ENCODE measurements at regions not wholly inside any gene's neighbourhood (a gene's known extent, or its start where the extent isn't known, plus 50 kb on each side); places are given as distances from the start of the nearest gene placed in this dataset.

- DNase-seq, result no peak
- intact Hi-C loops (cut with DNase I), result no loop called here
Measured at GRCh38 chr9:73243078-73243477, 91.4 kb downstream of the ANXA1 start.

DNA sequence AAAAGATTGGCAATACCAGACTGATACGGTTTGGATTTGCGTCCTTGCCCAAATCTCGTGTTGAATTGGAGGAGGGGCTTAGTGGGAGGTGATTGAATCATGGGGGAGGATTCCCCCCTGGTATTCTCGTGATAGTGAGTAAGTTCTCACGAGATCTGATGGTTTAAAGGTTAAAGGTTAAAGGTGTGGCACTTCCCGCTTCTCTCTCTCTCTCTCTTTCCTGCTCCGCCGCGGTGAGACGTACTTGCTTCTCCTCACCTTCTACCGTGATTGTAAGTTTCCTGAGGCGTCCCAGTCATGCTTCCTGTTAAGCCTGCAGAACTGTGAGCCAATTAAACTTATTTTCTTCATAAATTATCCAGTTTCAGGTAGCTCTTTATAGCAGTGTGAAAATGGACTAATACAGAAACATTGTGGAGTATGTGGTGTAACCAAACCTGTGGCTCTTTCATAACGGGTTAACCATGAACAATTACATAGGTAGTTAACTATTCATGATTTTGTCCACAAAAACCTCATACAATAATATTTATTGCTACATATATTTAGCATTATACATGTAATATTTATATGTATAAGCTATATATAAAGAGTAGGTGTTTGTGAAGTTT, 107.5 kb downstream of the ANXA1 start:
- Histone ChIP-seq H3K36me3 (ENCODE audit: control insufficient read depth in 1 of 2, insufficient read depth in 2 of 2, low read length in 1 of 2) (no peaks in the 10 kb centered on the region), H3K27me3 (ENCODE audit: control insufficient read depth in 1 of 2, insufficient read depth in 2 of 2, low read length in 1 of 2) (no peaks in the 10 kb centered on the region), H3K4me3 (ENCODE audit: low read length in 2 of 2) (no peak overlapping the region), H3K4me1 (ENCODE audit: control insufficient read depth in 1 of 2, insufficient read depth in 2 of 2, low read length in 2 of 2) (no peaks in the 10 kb centered on the region), H3K27ac (ENCODE audit: low read depth in 1 of 2, low read length in 2 of 2) (no peak overlapping the region), H3K9me3 (ENCODE audit: control insufficient read depth, low read length) (no peaks in the 10 kb centered on the region)
- WGBS, 2 donors, result 86% methylated on average over 13 of the region's 13 CpGs
- intact Hi-C loops (cut with DNase I), result no loop called here
- ATAC-seq (ENCODE audit: low FRiP score) (no peak), DNase-seq (no peak)

More at GRCh38 chr9:73243078-73243477, 91.4 kb downstream of the ANXA1 start:
- WGBS, 2 donors, result 68 to 69% methylated on average over 2 of the region's 2 CpGs
- Histone ChIP-seq H3K9me3 (ENCODE audit: control insufficient read depth, low read length) (no peaks in the 10 kb centered on the region), H3K4me3 (ENCODE audit: low read length in 2 of 2) (no peak overlapping the region), H3K36me3 (ENCODE audit: control insufficient read depth in 1 of 2, insufficient read depth in 2 of 2, low read length in 1 of 2) (no peaks in the 10 kb centered on the region), H3K27ac (ENCODE audit: low read depth in 1 of 2, low read length in 2 of 2) (no peak overlapping the region), H3K4me1 (ENCODE audit: control insufficient read depth in 1 of 2, insufficient read depth in 2 of 2, low read length in 2 of 2) (no peaks in the 10 kb centered on the region), H3K27me3 (ENCODE audit: control insufficient read depth in 1 of 2, insufficient read depth in 2 of 2, low read length in 1 of 2) (no peaks in the 10 kb centered on the region)
- ATAC-seq (ENCODE audit: low FRiP score), result no peak

DNA sequence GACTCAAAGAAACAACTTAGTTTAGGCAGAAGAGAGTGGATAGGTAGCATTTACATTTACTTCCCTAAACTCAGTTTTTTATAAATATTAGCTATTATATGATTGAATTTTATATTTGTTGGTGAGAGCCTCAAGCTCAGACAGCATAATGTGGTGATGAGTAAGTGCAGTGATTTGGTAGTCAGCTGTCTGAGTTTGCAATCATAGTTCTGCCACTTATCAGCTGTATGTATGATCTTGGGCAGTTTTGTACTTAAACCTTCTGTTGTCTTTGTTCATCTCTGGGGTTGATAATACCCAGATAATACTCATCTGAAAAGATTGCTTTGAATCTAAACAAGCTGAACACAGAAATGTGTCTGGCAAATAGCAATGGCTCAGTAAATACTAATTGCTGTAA, 108.8 kb downstream of the ANXA1 start:
- intact Hi-C loops (cut with DNase I), result no loop called here

DNA sequence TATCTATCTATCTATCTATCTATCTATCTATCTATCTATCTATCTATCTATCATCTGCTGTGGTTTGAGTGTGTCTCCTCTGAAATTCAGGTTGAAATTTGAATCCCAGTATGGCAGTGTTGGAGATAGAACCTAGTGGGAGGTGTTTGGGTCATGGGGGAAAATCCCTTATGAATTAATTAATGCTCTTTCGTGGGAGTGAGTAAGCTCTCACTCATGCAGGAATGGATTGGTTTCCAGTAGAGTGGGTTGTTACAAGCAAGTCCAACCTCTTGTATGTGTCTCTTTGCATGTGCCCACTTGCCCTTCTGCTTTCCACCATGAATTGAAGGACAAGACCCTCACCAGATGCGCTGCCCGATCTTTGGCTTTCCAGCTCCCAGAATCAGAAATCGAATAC, 113.0 kb downstream of the ANXA1 start:
- H3K9me3 ChIP-seq (ENCODE audit: control insufficient read depth, low read length), result no peaks in the 10 kb centered on the region
- H3K4me1 ChIP-seq (ENCODE audit: control insufficient read depth in 1 of 2, insufficient read depth in 2 of 2, low read length in 2 of 2), result no peaks in the 10 kb centered on the region
- intact Hi-C loops (cut with DNase I), result no loop called here
- H3K27me3 ChIP-seq (ENCODE audit: control insufficient read depth in 1 of 2, insufficient read depth in 2 of 2, low read length in 1 of 2), result no peaks in the 10 kb centered on the region
- no peak for ATAC-seq (ENCODE audit: low FRiP score)
- H3K4me3 ChIP-seq (ENCODE audit: low read length in 2 of 2), result no peak overlapping the region
- WGBS, 2 donors, result 89 to 90% methylated on average over 4 of the region's 4 CpGs
- DNase-seq, result no peak
- no peak overlapping the region for H3K27ac ChIP-seq (ENCODE audit: low read depth in 1 of 2, low read length in 2 of 2)
- no peaks in the 10 kb centered on the region for H3K36me3 ChIP-seq (ENCODE audit: control insufficient read depth in 1 of 2, insufficient read depth in 2 of 2, low read length in 1 of 2)

More for the DNA sequence above, 108.8 kb downstream of the ANXA1 start:
- Histone ChIP-seq H3K4me1 (ENCODE audit: control insufficient read depth in 1 of 2, insufficient read depth in 2 of 2, low read length in 2 of 2) (no peaks in the 10 kb centered on the region), H3K4me3 (ENCODE audit: low read length in 2 of 2) (no peak overlapping the region), H3K27ac (ENCODE audit: low read depth in 1 of 2, low read length in 2 of 2) (no peak overlapping the region), H3K27me3 (ENCODE audit: control insufficient read depth in 1 of 2, insufficient read depth in 2 of 2, low read length in 1 of 2) (no peaks in the 10 kb centered on the region), H3K9me3 (ENCODE audit: control insufficient read depth, low read length) (no peaks in the 10 kb centered on the region), H3K36me3 (ENCODE audit: control insufficient read depth in 1 of 2, insufficient read depth in 2 of 2, low read length in 1 of 2) (no peaks in the 10 kb centered on the region)
- no peak for ATAC-seq (ENCODE audit: low FRiP score)
- DNase-seq, result no peak

DNA sequence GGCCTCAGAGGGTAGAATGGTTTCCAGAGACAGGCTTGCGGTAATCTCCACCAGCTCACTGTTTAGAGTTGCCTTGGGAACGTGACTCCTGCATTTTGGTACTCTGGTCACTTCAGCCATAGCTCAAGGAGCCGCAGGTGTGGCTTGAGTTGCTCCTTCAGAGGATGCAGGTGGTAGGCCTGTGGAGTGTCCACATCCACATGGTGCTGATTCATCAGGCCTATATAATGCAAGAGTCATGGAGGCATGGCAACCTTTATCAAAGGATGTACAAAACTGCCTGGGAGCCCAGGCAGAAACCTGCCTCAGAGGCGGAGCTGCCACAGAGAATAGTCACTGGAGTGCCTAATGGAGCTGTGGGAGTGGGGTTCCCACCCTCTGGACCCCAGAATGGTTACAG, 114.2 kb downstream of the ANXA1 start:
- Histone ChIP-seq H3K4me3 (ENCODE audit: low read length in 2 of 2) (no peak overlapping the region), H3K27me3 (ENCODE audit: control insufficient read depth in 1 of 2, insufficient read depth in 2 of 2, low read length in 1 of 2) (no peaks in the 10 kb centered on the region)
- intact Hi-C loops (cut with DNase I), result no loop called here

GRCh38 chr9:73269430-73270101, 117.9 kb downstream of the ANXA1 start:
- DNase-seq (no peak), ATAC-seq (ENCODE audit: low FRiP score) (no peak)
- intact Hi-C loops (cut with DNase I), result no loop called here
- H3K36me3 ChIP-seq (ENCODE audit: control insufficient read depth in 1 of 2, insufficient read depth in 2 of 2, low read length in 1 of 2), result no peaks in the 10 kb centered on the region
- H3K4me1 ChIP-seq (ENCODE audit: control insufficient read depth in 1 of 2, insufficient read depth in 2 of 2, low read length in 2 of 2), result no peaks in the 10 kb centered on the region
- H3K4me3 ChIP-seq (ENCODE audit: low read length in 2 of 2), result no peak overlapping the region
- no peaks in the 10 kb centered on the region for H3K9me3 ChIP-seq (ENCODE audit: control insufficient read depth, low read length)
- WGBS, 2 donors, result 20 to 29% methylated on average over 4 of the region's 4 CpGs
- no peak overlapping the region for H3K27ac ChIP-seq (ENCODE audit: low read depth in 1 of 2, low read length in 2 of 2)
- H3K27me3 ChIP-seq (ENCODE audit: control insufficient read depth in 1 of 2, insufficient read depth in 2 of 2, low read length in 1 of 2), result no peaks in the 10 kb centered on the region

More for the DNA sequence above, 114.2 kb downstream of the ANXA1 start:
- Histone ChIP-seq H3K4me1 (ENCODE audit: control insufficient read depth in 1 of 2, insufficient read depth in 2 of 2, low read length in 2 of 2) (no peaks in the 10 kb centered on the region), H3K36me3 (ENCODE audit: control insufficient read depth in 1 of 2, insufficient read depth in 2 of 2, low read length in 1 of 2) (no peaks in the 10 kb centered on the region), H3K9me3 (ENCODE audit: control insufficient read depth, low read length) (no peaks in the 10 kb centered on the region), H3K27ac (ENCODE audit: low read depth in 1 of 2, low read length in 2 of 2) (no peak overlapping the region)
- DNase-seq, result no peak
- no peak for ATAC-seq (ENCODE audit: low FRiP score)
- WGBS, 2 donors, result 88 to 89% methylated on average over 4 of the region's 4 CpGs

DNA sequence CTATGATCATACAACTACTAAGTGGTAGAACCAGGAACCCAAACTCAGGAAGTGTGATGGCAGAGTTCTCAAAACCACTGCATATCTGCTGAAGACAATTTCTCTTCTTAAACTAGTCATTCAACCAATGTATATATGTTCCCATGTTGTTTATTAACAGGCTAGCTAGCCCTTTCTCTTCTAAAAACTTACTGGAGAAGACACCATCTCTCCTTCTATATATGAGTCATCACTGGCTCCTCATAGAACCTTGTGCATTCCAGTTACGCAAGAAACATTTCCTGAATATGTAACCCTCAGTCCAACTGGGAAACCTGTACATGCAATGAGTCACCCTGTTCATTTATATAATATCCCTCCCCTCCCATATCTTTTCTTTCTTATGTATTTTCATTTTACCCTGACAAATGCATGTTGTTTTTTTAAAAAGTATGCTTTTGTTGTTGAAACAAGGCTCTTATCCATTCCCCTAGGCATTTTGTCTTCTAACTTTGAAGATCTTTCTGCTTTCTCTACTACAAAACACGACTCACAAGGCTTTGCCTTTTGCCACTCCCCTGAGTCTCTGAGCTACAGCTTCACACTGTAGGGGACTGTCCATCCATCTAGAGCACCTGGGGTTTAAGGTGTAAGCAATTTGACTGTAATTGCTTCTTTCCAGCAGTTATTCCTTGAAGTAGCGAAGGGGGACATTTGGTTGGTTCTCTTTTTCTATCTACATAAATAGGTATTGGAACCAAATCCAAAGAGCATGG, 119.5 kb downstream of the ANXA1 start:
- 46 to 47% methylated on average over 3 of the region's 3 CpGs for WGBS, 2 donors
- Histone ChIP-seq H3K27ac (ENCODE audit: low read depth in 1 of 2, low read length in 2 of 2) (no peak overlapping the region), H3K27me3 (ENCODE audit: control insufficient read depth in 1 of 2, insufficient read depth in 2 of 2, low read length in 1 of 2) (no peaks in the 10 kb centered on the region), H3K9me3 (ENCODE audit: control insufficient read depth, low read length) (no peaks in the 10 kb centered on the region), H3K4me1 (ENCODE audit: control insufficient read depth in 1 of 2, insufficient read depth in 2 of 2, low read length in 2 of 2) (no peaks in the 10 kb centered on the region), H3K36me3 (ENCODE audit: control insufficient read depth in 1 of 2, insufficient read depth in 2 of 2, low read length in 1 of 2) (no peaks in the 10 kb centered on the region), H3K4me3 (ENCODE audit: low read length in 2 of 2) (no peak overlapping the region)
- intact Hi-C loops (cut with DNase I), result no loop called here
- DNase-seq (no peak), ATAC-seq (ENCODE audit: low FRiP score) (no peak)

DNA sequence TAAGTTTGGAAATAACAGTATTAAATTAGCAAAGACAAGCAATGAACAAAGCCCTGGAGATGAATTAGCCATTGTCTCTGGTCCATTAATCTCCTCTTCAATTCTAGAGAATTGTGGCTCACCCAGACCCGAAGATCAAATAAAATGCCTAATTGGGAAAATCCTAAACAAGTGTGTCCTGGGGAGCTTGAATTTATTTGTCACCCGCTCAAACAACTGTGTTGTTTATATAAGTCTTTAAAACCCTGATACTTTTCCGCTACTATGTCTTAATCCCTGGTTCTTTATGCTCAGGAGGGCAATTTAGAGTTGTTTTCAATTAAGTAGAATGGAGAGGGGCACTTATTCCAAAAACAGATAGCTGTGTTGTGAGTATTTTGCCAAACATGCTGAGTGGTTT, 128.4 kb downstream of the ANXA1 start:
- DNase-seq, result no peak
- intact Hi-C loops (cut with DNase I), result no loop called here
- no peak overlapping the region for H3K27ac ChIP-seq (ENCODE audit: low read depth in 1 of 2, low read length in 2 of 2)
- no peak overlapping the region for H3K4me3 ChIP-seq (ENCODE audit: low read length in 2 of 2)
- no peaks in the 10 kb centered on the region for H3K27me3 ChIP-seq (ENCODE audit: control insufficient read depth in 1 of 2, insufficient read depth in 2 of 2, low read length in 1 of 2)
- 60 to 61% methylated on average over 3 of the region's 3 CpGs for WGBS, 2 donors
- no peaks in the 10 kb centered on the region for H3K9me3 ChIP-seq (ENCODE audit: control insufficient read depth, low read length)
- H3K4me1 ChIP-seq (ENCODE audit: control insufficient read depth in 1 of 2, insufficient read depth in 2 of 2, low read length in 2 of 2), result no peaks in the 10 kb centered on the region
- no peaks in the 10 kb centered on the region for H3K36me3 ChIP-seq (ENCODE audit: control insufficient read depth in 1 of 2, insufficient read depth in 2 of 2, low read length in 1 of 2)
- no peak for ATAC-seq (ENCODE audit: low FRiP score)

- no peaks in the 10 kb centered on the region for H3K36me3 ChIP-seq (ENCODE audit: control insufficient read depth in 1 of 2, insufficient read depth in 2 of 2, low read length in 1 of 2)
- no peaks in the 10 kb centered on the region for H3K4me1 ChIP-seq (ENCODE audit: control insufficient read depth in 1 of 2, insufficient read depth in 2 of 2, low read length in 2 of 2)
- WGBS, 2 donors, result 83 to 84% methylated on average over 9 of the region's 9 CpGs
- intact Hi-C loops (cut with DNase I), result no loop called here
- ATAC-seq (ENCODE audit: low FRiP score) (no peak), DNase-seq (no peak)
- no peaks in the 10 kb centered on the region for H3K27me3 ChIP-seq (ENCODE audit: control insufficient read depth in 1 of 2, insufficient read depth in 2 of 2, low read length in 1 of 2)
- H3K27ac ChIP-seq (ENCODE audit: low read depth in 1 of 2, low read length in 2 of 2), result no peak overlapping the region
- no peak overlapping the region for H3K4me3 ChIP-seq (ENCODE audit: low read length in 2 of 2)
- H3K9me3 ChIP-seq (ENCODE audit: control insufficient read depth, low read length), result no peaks in the 10 kb centered on the region
Measured at GRCh38 chr9:73284377-73284776, 132.7 kb downstream of the ANXA1 start.
